ENCODE measurements at regions not wholly inside any gene's neighbourhood (a gene's known extent, or its start where the extent isn't known, plus 50 kb on each side); places are given as distances from the start of the nearest gene placed in this dataset.

DNA sequence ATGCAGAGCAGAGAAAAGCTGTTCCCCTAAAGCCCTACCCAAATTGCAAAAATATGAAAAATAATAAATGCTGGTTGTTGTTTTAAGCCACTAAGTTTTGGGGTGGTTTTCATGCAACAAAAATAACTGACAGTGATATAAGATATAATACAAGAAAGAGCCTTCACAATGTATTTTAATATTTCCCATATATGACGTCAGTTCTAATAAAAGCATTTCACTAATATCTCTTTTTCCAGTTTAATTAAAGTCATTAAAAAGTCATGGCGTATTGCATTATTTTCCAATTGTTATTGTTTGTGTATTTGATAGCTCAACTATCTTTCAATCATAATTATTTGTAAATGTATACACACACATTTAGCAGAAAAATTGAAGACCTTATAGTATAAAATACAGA is 134.7 kb upstream of the EPHA7 start:
- DNase-seq (ENCODE audit: low read depth), result no peak

DNA sequence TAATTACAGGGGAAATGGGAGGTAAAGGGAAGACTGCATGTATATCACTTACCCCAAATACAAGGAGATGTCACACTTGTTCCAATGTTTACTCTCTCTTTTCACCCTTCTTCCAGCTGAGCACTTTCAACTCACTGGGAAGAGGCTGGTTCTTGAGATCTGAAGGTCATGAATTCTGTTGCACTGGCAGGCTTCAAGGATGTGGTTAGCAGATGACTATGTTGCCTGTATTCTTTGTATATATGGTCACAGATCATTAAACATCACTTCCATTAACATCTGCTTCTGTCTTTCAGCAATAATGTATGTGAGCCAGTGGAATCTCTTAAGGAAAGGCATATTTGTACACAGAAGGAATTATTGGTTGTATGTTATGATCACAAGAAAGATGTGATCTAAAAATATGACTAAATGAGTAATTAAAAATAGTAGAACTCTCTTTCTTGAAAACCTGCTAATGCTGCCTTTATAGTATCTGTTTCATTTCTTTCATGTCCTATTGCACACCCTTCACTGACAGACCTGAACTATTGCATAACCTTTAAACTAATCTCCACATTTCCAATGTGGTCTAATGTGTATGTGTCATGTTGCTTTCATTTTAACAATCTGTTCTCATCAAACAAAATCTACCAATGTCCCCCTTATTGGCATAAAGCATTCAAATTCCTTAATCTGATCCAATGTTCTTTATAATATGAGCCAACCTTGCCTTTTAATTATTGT is 131.4 kb upstream of the EPHA7 start:
- no peak for DNase-seq (ENCODE audit: low read depth)

DNA sequence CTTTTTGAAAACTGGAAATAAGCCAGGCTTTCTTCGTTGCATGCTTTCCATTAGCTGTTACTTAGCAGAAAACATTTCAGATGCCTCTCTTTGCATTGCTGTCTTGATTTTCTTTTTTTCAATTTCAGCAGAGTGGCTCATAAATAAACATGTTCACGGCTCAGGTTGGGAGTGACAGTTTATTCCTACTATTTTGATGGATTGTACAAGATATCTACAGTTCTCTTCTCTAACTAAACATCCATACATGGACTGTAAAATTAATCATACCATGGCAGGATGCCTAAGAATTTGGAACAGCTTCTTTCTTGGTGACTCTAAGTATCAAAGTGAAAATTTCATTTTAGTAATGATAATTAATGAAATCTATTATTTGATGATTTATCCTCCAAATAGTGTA is 130.5 kb upstream of the EPHA7 start:
- DNase-seq (ENCODE audit: low read depth), result no peak

DNA sequence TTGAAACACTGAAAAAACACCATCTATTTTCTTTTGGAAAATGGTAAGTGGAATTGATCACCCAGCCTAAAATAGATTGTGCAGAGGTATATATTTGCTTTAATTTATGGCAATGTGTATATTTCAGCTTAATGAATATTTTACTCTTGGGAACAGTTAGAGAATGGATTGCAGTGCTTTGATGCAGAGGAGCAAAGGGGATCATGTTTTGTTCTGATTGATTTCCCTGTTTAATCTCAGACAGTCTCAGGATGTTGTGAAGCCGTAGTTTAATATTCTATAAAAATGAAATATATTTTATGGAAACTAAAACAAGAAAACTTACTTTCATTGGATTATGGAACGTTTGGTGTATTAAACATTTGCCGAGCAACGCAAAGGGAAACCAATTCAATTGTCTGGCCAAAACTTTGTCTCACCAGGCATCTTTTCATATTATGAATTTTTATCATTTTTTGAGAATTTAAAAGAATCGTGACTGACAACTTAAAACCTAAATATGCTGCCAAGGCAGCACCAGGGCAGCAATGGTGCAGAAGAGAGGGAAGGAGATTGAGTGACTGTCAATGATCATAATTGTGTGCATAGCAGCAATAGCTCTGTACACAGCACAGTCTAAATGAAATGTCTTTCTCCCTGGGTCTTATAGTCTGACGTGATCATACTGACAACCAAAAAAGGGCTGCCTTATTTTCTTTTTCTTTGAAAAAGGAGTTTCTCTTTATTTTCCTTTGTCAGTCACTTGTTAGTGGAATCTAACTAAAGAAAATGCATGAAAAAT is 105.5 kb upstream of the EPHA7 start:
- DNase-seq (ENCODE audit: low read depth), result no peak

DNA sequence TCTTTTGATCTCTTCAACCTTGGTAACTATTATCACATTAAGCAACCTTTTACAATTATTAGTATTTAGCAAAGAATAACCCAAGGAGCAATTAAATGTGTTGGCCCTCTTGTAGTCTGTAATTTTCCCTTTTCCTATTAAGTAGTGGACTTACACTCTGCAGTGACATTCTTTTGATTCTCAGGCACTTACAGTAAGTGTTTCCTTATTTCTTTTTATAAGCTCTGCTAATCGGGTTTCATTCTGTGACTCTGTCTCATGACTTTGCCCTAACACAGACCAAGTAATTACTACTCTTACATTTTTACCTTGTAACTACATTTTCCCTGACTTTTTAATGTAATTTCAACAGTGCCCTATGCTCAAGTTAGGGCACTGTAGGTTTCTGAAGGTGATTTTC is 104.0 kb upstream of the EPHA7 start:
- no peak for DNase-seq (ENCODE audit: low read depth)

DNA sequence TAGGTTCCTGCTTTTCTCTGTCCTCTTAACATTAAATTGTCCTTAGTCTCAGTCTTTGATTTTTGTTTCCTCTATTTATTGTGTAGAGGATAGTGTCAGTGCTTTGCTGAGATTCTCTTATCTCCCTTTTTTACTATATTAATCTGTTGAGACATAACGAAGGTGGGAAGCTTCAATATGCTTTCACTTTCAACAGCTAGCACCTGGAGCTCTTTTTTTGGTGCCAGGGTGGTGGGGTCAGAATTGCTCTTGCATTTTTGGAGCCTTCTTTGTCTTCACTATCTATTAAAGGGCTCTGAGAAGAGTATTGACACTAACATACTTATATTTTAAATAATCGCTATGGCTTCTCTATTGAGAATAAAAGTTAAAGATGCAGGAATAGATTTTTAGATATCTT is 97.1 kb upstream of the EPHA7 start:
- no peak for DNase-seq (ENCODE audit: low read depth)

DNA sequence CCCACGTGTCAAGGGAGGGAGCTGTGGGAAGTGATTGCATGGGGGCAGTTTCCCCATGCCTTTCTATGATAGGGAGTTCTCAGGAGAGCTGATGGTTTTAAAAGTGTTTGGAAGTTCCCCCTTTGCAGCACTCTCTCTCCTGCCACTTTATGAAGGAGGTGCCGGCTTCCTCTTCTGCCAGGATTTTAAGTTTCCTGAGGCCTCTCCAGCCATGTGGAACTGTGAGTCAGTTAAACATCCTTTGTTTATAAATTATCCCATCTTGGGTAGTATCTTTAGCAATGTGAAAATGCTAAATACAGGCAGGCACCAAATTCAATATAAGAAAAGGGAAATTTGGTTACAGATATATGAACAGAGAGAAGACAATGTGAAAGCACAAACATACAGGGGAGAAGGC is 96.4 kb upstream of the EPHA7 start:
- no peak for DNase-seq (ENCODE audit: low read depth)

DNA sequence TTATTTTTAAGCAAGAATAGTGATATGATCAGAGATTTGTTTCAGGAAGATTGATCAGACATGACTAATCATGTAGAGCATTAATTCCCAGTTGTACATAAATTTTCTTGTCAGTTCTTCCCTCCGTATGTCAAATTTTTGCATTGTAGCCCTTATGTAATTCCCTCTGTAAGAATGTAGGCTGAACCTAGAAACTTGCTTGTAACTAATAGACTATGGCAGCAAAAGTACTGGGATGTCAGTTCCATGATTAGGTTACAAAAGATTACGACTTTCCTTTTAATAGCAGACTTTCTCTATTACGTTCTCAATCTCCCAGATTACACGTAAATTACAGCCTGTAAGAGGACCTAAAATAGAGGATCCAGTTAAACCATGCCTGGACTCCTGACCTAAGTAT is 79.4 kb upstream of the EPHA7 start:
- DNase-seq (ENCODE audit: low read depth), result no peak

DNA sequence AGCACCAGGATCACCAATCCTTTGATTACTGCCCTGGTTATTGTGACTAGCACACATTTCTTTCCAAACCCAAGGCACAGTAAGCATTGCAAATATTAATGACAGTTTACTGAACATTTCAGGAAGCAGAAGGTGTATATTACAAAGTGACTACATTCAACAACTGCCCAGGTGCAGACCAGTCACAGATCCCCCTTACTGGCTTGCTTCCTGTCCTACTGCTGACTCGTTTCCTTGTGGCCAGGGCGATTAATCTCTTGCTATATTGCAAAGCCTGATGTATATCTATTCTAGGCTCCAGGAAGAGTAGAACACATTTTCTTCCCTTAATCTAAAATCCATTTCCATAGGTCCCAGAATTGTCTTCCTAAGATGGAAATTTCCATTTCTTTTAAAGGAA is 77.2 kb upstream of the EPHA7 start:
- no peak for DNase-seq (ENCODE audit: low read depth)

DNA sequence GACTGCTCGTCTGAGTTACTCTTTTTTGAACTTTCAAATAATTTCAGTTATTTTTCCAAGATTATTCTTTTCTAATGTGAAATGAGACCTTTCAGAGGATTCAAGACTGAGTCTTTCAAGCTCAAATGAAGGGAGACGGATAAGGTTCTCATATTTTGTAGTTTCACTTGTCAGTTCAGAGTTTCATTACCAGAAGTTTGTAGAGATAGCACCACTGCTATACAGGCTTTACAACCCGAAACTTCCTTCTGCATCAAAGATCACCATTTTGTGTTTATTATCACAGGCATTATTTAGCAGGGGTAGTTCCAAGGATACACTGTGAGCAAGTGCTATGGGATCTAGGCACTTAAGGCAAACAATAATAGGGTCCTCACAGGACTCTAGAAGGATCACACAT is 74.7 kb upstream of the EPHA7 start:
- DNase-seq (ENCODE audit: low read depth), result no peak

DNA sequence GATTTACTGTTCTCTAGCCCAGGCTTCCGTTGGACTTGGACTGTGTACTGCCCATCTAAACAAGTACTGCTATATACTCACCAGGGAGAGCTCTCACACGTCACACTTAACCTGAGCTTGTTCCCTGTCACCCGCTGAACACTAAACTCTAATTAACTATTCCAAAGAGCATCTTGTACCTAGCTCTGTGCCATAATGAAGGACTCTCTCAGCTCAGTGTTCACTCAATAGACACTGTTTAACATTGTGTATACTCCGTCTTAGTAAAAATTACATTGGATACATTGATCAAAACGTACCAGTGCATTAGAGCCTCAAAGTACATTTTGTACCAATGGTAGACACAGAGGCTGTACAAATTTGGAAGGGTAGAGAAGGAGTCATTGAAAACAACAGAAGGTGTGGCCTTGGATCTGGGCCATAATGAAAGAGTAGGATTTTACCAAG is 55.4 kb upstream of the EPHA7 start:
- DNase-seq (ENCODE audit: low read depth), result no peak

DNA sequence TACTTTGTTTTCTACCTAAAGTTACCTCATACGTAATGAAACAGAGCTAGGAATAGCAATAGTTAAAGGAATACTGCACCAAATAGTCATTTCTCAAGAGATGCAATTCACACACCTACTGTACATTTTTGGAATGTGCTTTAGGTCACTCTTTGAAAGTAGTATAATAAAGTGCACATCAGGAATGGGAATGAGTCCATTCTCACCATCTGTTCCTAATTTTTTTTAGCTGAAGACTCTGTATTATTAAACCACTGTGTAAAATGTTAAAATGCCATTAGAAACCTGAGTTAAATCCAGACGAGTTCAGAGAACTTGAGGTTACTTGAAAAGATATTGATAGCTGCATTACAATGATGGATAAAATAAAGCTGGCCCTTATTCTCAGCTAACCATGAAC is 51.9 kb upstream of the EPHA7 start:
- no peak for DNase-seq (ENCODE audit: low read depth)
